Activated naive CD4-positive, alpha-beta T cell treated with anti-CD3 and anti-CD28 coated beads, Interleukin-2, amount 50 U/mL, for 72 hours (primary cell): ENCODE measurements at regions not wholly inside any gene's neighbourhood (a gene's known extent, or its start where the extent isn't known, plus 50 kb on each side); places are given as distances from the start of the nearest gene placed in this dataset.
"Not testable (repeated sequence)": the region's sequence is repeated elsewhere in the genome, so short reads cannot be mapped to it uniquely, and the experiment has no call there.

ENCODE experiments used
- ATAC-seq, 2 donors: fragments of 150-1000 bp; cut with Tn5 transposase; 2 replicates each; pipeline ENCODE4 v1.10.0; 2021; ENCODE audit warnings: mild to moderate bottlenecking in 2 of 2, moderate library complexity in 2 of 2
- DNase-seq, 2 donors: peaks; one replicate each; pipeline ENCODE4 v3.0.0; 2021 to 2022; ENCODE audit warnings: low spot score in 2 of 2
- H3K27ac Mint-ChIP-seq, 2 donors: one replicate each; pipeline ENCODE4 v1.8.0; 2022; ENCODE audit warnings: mild to moderate bottlenecking in 2 of 2, mixed read lengths in 2 of 2
- H3K36me3 Mint-ChIP-seq, 2 donors: one replicate each; pipeline ENCODE4 v1.8.0; 2022; ENCODE audit warnings: mixed read lengths in 2 of 2
- H3K9me3 Mint-ChIP-seq, 2 donors: one replicate each; pipeline ENCODE4 v1.8.0; 2022; ENCODE audit warnings: mixed read lengths in 2 of 2

- no peak overlapping the region for H3K27ac Mint-ChIP-seq
- DNase-seq: no peak
- ATAC-seq: no peak
Observed at GRCh38 chr1:188708795-188709535, 1768.7 kb downstream of the BRINP3 start.

GRCh38 chr1:188715566-188715965 is 1762.1 kb downstream of the BRINP3 start:
- Mint-ChIP-seq H3K27ac (no peak overlapping the region), H3K36me3 (no peaks in the 10 kb centered on the region), H3K9me3 (peaks cover 9 to 15% of the 10 kb centered on the region in 2 donors)
- ATAC-seq (no peak), DNase-seq (no peak)

More at GRCh38 chr1:188708795-188709535, 1768.7 kb downstream of the BRINP3 start:
- no peaks in the 10 kb centered on the region for H3K36me3 Mint-ChIP-seq
- peaks cover 13 to 16% of the 10 kb centered on the region in 2 donors for H3K9me3 Mint-ChIP-seq

GRCh38 chr1:188719735-188720134 is 1757.9 kb downstream of the BRINP3 start:
- no peak for ATAC-seq
- Mint-ChIP-seq H3K27ac (no peak overlapping the region), H3K36me3 (no peaks in the 10 kb centered on the region), H3K9me3 (peaks cover 16 to 25% of the 10 kb centered on the region in 2 donors)
- DNase-seq: no peak

GRCh38 chr1:188723332-188724020 is 1754.2 kb downstream of the BRINP3 start:
- DNase-seq (no peak), ATAC-seq (no peak)
- Mint-ChIP-seq H3K9me3 (peaks cover 12 to 20% of the 10 kb centered on the region in 2 donors), H3K27ac (no peak overlapping the region), H3K36me3 (no peaks in the 10 kb centered on the region)

- Mint-ChIP-seq H3K27ac (no peak overlapping the region), H3K9me3 (peaks cover 6 to 12% of the 10 kb centered on the region in 2 donors), H3K36me3 (no peaks in the 10 kb centered on the region)
- ATAC-seq (no peak), DNase-seq (no peak)
Observed at GRCh38 chr1:188729039-188729438, 1748.6 kb downstream of the BRINP3 start.

- Mint-ChIP-seq H3K27ac (no peak overlapping the region), H3K9me3 (peaks cover 11 to 16% of the 10 kb centered on the region in 2 donors), H3K36me3 (no peaks in the 10 kb centered on the region)
- DNase-seq: no peak
- ATAC-seq: no peak
Observed at GRCh38 chr1:188735567-188735966, 1742.1 kb downstream of the BRINP3 start.

- ATAC-seq: not testable (repeated sequence)
- H3K9me3 Mint-ChIP-seq: peaks cover 11 to 16% of the 10 kb centered on the region in 2 donors
Observed at GRCh38 chr1:188749275-188749674, 1728.4 kb downstream of the BRINP3 start.

GRCh38 chr1:188752027-188752426 is 1725.6 kb downstream of the BRINP3 start:
- peaks cover 11 to 16% of the 10 kb centered on the region in 2 donors for H3K9me3 Mint-ChIP-seq
- H3K27ac Mint-ChIP-seq, ATAC-seq, H3K36me3 Mint-ChIP-seq, DNase-seq: not testable (repeated sequence)

More at GRCh38 chr1:188749275-188749674, 1728.4 kb downstream of the BRINP3 start:
- H3K36me3 Mint-ChIP-seq, DNase-seq, H3K27ac Mint-ChIP-seq: not testable (repeated sequence)

- DNase-seq, ATAC-seq, H3K27ac Mint-ChIP-seq, H3K36me3 Mint-ChIP-seq: not testable (repeated sequence)
- peaks cover 15% of the 10 kb centered on the region in 2 donors for H3K9me3 Mint-ChIP-seq
Observed at GRCh38 chr1:188757747-188758146, 1719.9 kb downstream of the BRINP3 start.

- DNase-seq (no peak), ATAC-seq (no peak)
- H3K27ac Mint-ChIP-seq: no peak overlapping the region
- peaks cover 15 to 22% of the 10 kb centered on the region in 2 donors for H3K9me3 Mint-ChIP-seq
- no peaks in the 10 kb centered on the region for H3K36me3 Mint-ChIP-seq
Observed at GRCh38 chr1:188761226-188761625, 1716.4 kb downstream of the BRINP3 start.

GRCh38 chr1:188762166-188762743 is 1715.4 kb downstream of the BRINP3 start:
- ATAC-seq: no peak
- DNase-seq: no peak
- Mint-ChIP-seq H3K36me3 (no peaks in the 10 kb centered on the region), H3K27ac (no peak overlapping the region), H3K9me3 (peaks cover 15 to 22% of the 10 kb centered on the region in 2 donors)

GRCh38 chr1:188763541-188763940 is 1714.1 kb downstream of the BRINP3 start:
- Mint-ChIP-seq H3K36me3 (no peaks in the 10 kb centered on the region), H3K9me3 (peaks cover 15 to 22% of the 10 kb centered on the region in 2 donors), H3K27ac (no peak overlapping the region)
- DNase-seq (no peak), ATAC-seq (no peak)

GRCh38 chr1:188769181-188769580 is 1708.5 kb downstream of the BRINP3 start:
- Mint-ChIP-seq H3K9me3 (peaks cover 16 to 37% of the 10 kb centered on the region in 2 donors), H3K27ac (no peak overlapping the region), H3K36me3 (peaks cover 0 to 13% of the 10 kb centered on the region in 2 donors)
- no peak for ATAC-seq
- DNase-seq: no peak

- Mint-ChIP-seq H3K36me3 (peaks cover 0 to 13% of the 10 kb centered on the region in 2 donors), H3K27ac (no peak overlapping the region), H3K9me3 (peaks cover 16 to 38% of the 10 kb centered on the region in 2 donors)
- ATAC-seq (no peak), DNase-seq (no peak)
Observed at GRCh38 chr1:188769936-188770335, 1707.7 kb downstream of the BRINP3 start.

- no peak for ATAC-seq
- Mint-ChIP-seq H3K9me3 (peaks cover 7 to 13% of the 10 kb centered on the region in 2 donors), H3K27ac (no peak overlapping the region), H3K36me3 (no peaks in the 10 kb centered on the region)
- no peak for DNase-seq
Observed at GRCh38 chr1:188778578-188778977, 1699.1 kb downstream of the BRINP3 start.

- peaks cover 0 to 3% of the 10 kb centered on the region in 2 donors for H3K9me3 Mint-ChIP-seq
Observed at GRCh38 chr1:188782220-188782841, 1695.3 kb downstream of the BRINP3 start.

GRCh38 chr1:188794969-188795368 is 1682.7 kb downstream of the BRINP3 start:
- peaks cover 0 to 5% of the 10 kb centered on the region in 2 donors for H3K36me3 Mint-ChIP-seq
- H3K9me3 Mint-ChIP-seq: peaks cover 14 to 21% of the 10 kb centered on the region in 2 donors
- ATAC-seq: no peak
- no peak overlapping the region for H3K27ac Mint-ChIP-seq
- no peak for DNase-seq

More at GRCh38 chr1:188782220-188782841, 1695.3 kb downstream of the BRINP3 start:
- DNase-seq (no peak), ATAC-seq (no peak)
- H3K27ac Mint-ChIP-seq: no peak overlapping the region
- H3K36me3 Mint-ChIP-seq: peaks cover 0 to 2% of the 10 kb centered on the region in 2 donors
